ENCODE measurements at regions not wholly inside any gene's neighbourhood (a gene's known extent, or its start where the extent isn't known, plus 50 kb on each side); places are given as distances from the start of the nearest gene placed in this dataset.

DNA sequence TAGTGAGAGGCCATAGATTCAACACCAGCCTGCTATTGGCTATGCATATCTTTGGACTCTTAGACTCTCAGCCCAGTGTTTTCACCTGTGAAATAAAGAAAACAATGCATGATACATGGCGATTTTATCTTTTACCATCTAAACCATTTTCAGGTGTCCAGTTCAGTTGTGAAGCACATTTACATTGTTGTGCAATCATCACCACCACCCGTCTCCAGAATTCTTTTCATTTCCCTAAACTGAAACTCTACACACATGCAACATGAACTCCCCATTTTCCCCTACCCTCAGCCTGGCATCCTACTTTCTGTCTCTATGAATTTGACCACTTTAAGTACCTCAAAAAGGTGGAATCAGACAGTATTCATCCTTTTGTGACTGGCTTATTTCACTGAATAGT, 420.6 kb downstream of the MED10 start:
- Histone ChIP-seq H3K4me3 (no peak overlapping the region), H4K20me1 (ENCODE audit: low read depth) (no peaks in the 10 kb centered on the region), H3K27me3 (peaks cover 27% of the 10 kb centered on the region), H3K79me2 (ENCODE audit: low read depth) (no peaks in the 10 kb centered on the region), H3F3A (ENCODE audit: low read depth) (no peaks in the 10 kb centered on the region), H3K4me2 (no peak overlapping the region), H3K9me3 (ENCODE audit: low read depth) (no peaks in the 10 kb centered on the region), H3K27ac (no peak overlapping the region), H2AFZ (replicated peaks) (no peak overlapping the region), H3K36me3 (no peaks in the 10 kb centered on the region), H3K4me1 (no peaks in the 10 kb centered on the region), H3K9ac (no peak overlapping the region)
- no peak for TF ChIP-seq EZH2 (IDR thresholded peaks at IDR 0.05)
- TF ChIP-seq EZH2phosphoT487 (IDR thresholded peaks at IDR 0.05) = no peak
- TF ChIP-seq, protein P1, sequence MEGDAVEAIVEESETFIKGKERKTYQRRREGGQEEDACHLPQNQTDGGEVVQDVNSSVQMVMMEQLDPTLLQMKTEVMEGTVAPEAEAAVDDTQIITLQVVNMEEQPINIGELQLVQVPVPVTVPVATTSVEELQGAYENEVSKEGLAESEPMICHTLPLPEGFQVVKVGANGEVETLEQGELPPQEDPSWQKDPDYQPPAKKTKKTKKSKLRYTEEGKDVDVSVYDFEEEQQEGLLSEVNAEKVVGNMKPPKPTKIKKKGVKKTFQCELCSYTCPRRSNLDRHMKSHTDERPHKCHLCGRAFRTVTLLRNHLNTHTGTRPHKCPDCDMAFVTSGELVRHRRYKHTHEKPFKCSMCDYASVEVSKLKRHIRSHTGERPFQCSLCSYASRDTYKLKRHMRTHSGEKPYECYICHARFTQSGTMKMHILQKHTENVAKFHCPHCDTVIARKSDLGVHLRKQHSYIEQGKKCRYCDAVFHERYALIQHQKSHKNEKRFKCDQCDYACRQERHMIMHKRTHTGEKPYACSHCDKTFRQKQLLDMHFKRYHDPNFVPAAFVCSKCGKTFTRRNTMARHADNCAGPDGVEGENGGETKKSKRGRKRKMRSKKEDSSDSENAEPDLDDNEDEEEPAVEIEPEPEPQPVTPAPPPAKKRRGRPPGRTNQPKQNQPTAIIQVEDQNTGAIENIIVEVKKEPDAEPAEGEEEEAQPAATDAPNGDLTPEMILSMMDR (IDR thresholded peaks at IDR 0.05) = no peak
- peaks cover 8% of the 10 kb centered on the region for H3K9me3 Mint-ChIP-seq
- H3K27me3 Mint-ChIP-seq (ENCODE audit: insufficient read depth, low read depth) = peaks cover 14% of the 10 kb centered on the region
- H3K27ac Mint-ChIP-seq = no peak overlapping the region
- no peaks in the 10 kb centered on the region for H3K36me3 Mint-ChIP-seq
- no peak overlapping the region for H3K4me3 Mint-ChIP-seq
- DNase-seq (ENCODE audit: low spot score) = no peak
- no peaks in the 10 kb centered on the region for H3K4me1 Mint-ChIP-seq

DNA sequence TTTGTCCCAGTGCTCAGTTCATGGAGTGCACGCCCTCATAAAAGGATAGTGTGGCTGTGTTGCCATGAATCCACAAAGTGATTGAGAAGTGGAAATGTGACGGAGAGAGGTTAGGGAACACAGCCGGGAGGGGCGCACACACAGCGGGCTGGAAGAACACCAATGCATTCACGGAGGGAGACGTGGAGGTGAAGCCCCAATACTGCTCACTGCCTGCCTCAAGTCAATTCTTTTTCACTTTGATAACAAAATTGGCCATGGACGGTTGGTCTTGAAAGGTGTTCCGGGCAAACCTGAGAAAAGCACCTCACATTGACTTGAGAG, 424.1 kb downstream of the MED10 start:
- Histone ChIP-seq H3K27me3 (peaks cover 27% of the 10 kb centered on the region), H3F3A (ENCODE audit: low read depth) (no peaks in the 10 kb centered on the region), H2AFZ (replicated peaks) (no peak overlapping the region), H4K20me1 (ENCODE audit: low read depth) (no peaks in the 10 kb centered on the region), H3K27ac (no peak overlapping the region), H3K4me2 (no peak overlapping the region), H3K9ac (no peak overlapping the region), H3K9me3 (ENCODE audit: low read depth) (no peaks in the 10 kb centered on the region), H3K36me3 (no peaks in the 10 kb centered on the region), H3K4me3 (no peak overlapping the region), H3K4me1 (no peaks in the 10 kb centered on the region), H3K79me2 (ENCODE audit: low read depth) (no peaks in the 10 kb centered on the region)
- Mint-ChIP-seq H3K4me1 (no peaks in the 10 kb centered on the region), H3K4me3 (no peak overlapping the region), H3K9me3 (peaks cover 8% of the 10 kb centered on the region), H3K27ac (no peak overlapping the region), H3K27me3 (ENCODE audit: insufficient read depth, low read depth) (peaks cover 11% of the 10 kb centered on the region), H3K36me3 (no peaks in the 10 kb centered on the region)
- TF ChIP-seq EZH2phosphoT487 (IDR thresholded peaks at IDR 0.05) (no peak), EZH2 (IDR thresholded peaks at IDR 0.05) (no peak)
- TF ChIP-seq, protein P1 (IDR thresholded peaks at IDR 0.05) = no peak
- DNase-seq (ENCODE audit: low spot score) = no peak

DNA sequence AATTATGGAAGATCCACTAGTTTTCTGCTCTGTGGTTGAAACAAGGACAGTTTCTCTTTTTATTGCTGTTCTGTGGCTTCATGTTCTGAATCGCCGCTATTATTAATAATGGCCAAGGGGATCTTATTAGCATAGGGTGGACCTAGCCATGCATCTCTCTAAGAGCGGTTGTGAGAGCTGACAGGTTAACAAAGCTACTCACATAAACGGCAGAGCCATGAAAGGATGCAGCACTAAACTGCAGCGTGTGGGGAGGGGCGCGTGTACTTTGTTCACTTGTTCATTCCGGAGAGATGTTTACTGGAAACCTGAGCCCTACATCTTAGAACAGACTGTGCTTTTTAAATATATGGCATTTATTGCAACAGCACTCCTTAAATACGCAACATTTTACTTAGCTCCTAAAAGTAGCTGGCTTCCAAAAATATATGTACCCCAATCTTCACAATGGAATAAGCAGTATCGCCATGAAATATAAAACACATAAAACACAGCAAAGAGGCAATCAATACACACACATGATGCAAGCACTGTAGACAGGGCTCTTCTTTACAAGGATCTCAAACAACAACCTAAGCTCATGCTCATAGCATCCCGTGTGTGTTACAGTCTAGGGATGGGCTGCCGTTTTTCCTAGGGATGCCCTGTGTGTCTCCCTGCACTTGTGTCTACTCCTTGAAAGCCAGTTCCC, 424.6 kb downstream of the MED10 start:
- H2AFZ ChIP-seq (replicated peaks) = no peak overlapping the region

More for the DNA sequence above, 424.6 kb downstream of the MED10 start:
- no peaks in the 10 kb centered on the region for H3K79me2 ChIP-seq (ENCODE audit: low read depth)
- Mint-ChIP-seq H3K4me1 (no peaks in the 10 kb centered on the region), H3K27me3 (ENCODE audit: insufficient read depth, low read depth) (peaks cover 11% of the 10 kb centered on the region), H3K9me3 (peaks cover 8% of the 10 kb centered on the region), H3K27ac (no peak overlapping the region), H3K36me3 (no peaks in the 10 kb centered on the region), H3K4me3 (no peak overlapping the region)
- H3K4me1 ChIP-seq = no peaks in the 10 kb centered on the region
- no peak overlapping the region for H3K4me3 ChIP-seq
- no peak overlapping the region for H3K9ac ChIP-seq
- H3K36me3 ChIP-seq = no peaks in the 10 kb centered on the region
- DNase-seq (ENCODE audit: low spot score) = no peak
- H3K9me3 ChIP-seq (ENCODE audit: low read depth) = no peaks in the 10 kb centered on the region
- no peaks in the 10 kb centered on the region for H3F3A ChIP-seq (ENCODE audit: low read depth)
- H3K4me2 ChIP-seq = no peak overlapping the region
- H3K27ac ChIP-seq = no peak overlapping the region
- TF ChIP-seq EZH2 (IDR thresholded peaks at IDR 0.05) (no peak), EZH2phosphoT487 (IDR thresholded peaks at IDR 0.05) (no peak)
- TF ChIP-seq, protein P1 (IDR thresholded peaks at IDR 0.05) = no peak
- peaks cover 27% of the 10 kb centered on the region for H3K27me3 ChIP-seq
- no peaks in the 10 kb centered on the region for H4K20me1 ChIP-seq (ENCODE audit: low read depth)

Measured in neural progenitor cell (in vitro differentiated cells).